ENCODE measurements at regions not wholly inside any gene's neighbourhood (a gene's known extent, or its start where the extent isn't known, plus 50 kb on each side); places are given as distances from the start of the nearest gene placed in this dataset.
"Not testable (repeated sequence)": the region's sequence is repeated elsewhere in the genome, so short reads cannot be mapped to it uniquely, and the experiment has no call there.

- no peak for DNase-seq (ENCODE audit: extremely low read depth in 1 of 2, low read depth in 1 of 2)
These were observed 57.0 kb downstream of the RASL11A start for GRCh38 chr13:27327633-27328032.

- DNase-seq (ENCODE audit: extremely low read depth in 1 of 2, low read depth in 1 of 2), result no peak
These were observed 58.6 kb downstream of the RASL11A start for GRCh38 chr13:27329210-27329609.

DNA sequence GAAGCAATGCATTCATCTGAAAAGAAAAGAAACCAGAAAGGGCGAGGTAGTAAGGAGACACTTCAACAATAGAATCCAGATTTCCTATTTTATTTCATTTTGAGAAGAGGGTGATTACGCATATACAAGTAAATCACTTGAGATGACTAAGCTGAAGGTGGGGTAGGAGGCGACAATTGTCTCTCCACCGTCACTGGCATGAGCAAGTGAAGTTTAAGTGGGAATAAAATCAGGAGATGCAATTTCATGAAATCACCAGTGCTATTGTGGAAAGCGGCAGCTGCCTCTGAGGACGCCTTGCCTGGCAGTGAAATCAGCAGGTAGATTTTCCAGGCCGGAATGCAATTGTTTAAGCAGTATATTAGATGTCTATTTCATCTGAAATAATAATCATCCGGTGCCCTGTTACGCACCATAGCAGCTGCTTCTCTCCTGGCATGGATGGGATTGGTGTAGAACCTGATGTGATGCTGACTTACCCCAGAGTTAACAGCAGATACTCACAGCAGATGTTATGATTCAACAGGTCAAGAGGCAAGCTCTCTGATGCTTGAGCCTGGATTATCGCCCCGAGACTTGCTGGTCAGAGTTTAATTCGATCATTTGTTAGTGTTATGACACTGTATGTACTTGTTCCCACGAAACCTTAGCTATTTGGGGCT lies 64.3 kb downstream of the RASL11A start:
- no peak for DNase-seq (ENCODE audit: extremely low read depth in 1 of 2, low read depth in 1 of 2)

DNA sequence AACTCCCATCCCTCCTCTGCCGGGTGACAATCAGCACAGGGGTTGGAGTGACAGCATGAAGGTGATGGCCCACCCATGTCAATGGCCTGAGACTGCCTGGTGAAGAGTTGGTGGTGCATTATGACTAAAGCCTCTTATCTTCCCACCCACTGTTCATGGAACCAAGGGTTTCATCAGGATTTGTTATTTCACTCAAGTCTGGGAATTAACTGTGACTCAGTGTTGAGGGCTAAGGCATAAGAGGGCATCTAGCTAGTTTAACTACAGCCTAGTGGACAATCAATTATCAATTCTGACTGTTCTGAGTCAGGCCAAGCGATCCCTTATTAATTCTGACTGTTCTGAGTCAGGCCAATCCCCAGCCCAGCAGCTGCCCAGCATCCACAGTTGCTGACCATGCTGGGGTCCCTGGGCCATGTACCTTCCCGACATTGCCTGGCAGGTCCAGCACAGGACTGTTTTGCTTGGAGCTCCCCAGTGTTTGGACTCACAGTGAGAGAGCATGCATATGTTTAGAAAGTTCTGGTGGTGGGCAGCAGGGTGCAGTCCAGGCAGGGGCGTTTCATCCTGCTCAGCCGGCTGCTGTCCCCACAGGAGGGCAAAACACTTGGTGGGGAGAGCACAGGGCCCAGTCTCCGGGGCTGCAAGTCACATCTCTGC lies 65.5 kb downstream of the RASL11A start:
- DNase-seq (ENCODE audit: extremely low read depth in 1 of 2, low read depth in 1 of 2), result no peak

GRCh38 chr13:27338207-27338606 lies 67.6 kb downstream of the RASL11A start:
- no peak for DNase-seq (ENCODE audit: extremely low read depth in 1 of 2, low read depth in 1 of 2)

GRCh38 chr13:27338816-27339215 lies 68.2 kb downstream of the RASL11A start:
- DNase-seq (ENCODE audit: extremely low read depth in 1 of 2, low read depth in 1 of 2), result no peak

- DNase-seq (ENCODE audit: extremely low read depth in 1 of 2, low read depth in 1 of 2), result peak in 1 of 2 donors; percentile 23
These were observed 68.7 kb downstream of the RASL11A start for GRCh38 chr13:27339299-27339698.

DNA sequence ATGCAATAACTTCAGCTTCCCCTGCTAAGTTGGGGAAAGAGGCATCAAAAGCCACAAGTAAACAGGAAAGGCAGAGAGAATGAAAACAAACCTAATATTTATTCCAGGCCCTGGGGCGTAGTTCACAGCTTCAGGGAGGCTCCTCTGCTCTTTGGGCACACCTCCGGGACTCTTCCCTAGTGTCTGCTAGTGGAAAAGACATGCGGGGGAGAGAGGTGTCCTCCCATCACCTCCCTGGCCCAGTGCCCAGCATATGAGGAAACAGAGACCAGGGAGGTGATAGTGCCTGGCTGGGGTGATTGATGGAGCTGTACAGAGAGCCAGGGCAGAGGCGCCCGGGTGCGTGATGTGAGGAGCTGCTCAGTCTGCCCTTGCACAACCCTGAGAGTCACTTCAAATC lies 71.0 kb downstream of the RASL11A start:
- no peak for DNase-seq (ENCODE audit: extremely low read depth in 1 of 2, low read depth in 1 of 2)

- DNase-seq (ENCODE audit: extremely low read depth in 1 of 2, low read depth in 1 of 2), result no peak
These were observed 76.7 kb downstream of the RASL11A start for GRCh38 chr13:27347211-27347772.

DNA sequence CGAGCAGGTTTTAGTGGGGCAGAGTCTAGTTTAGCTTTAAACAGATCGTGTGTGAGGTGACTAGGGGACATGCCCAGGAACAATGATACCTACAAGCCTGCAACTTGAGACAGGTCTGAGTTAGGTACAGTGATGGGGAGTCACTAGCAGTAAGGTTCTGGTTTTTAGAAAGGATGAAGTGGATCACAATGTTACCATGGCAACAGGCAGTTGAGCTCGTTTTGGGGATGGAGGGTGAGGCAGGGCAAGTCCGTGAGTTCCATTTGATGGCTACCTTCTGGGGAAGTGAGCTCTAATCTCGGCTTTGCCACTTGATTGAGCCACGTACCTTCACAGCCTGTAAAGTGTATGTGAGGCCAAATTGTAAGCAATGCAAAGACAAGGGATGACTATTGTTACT lies 76.0 kb upstream of the GTF3A start:
- DNase-seq (ENCODE audit: extremely low read depth in 1 of 2, low read depth in 1 of 2), result no peak

DNA sequence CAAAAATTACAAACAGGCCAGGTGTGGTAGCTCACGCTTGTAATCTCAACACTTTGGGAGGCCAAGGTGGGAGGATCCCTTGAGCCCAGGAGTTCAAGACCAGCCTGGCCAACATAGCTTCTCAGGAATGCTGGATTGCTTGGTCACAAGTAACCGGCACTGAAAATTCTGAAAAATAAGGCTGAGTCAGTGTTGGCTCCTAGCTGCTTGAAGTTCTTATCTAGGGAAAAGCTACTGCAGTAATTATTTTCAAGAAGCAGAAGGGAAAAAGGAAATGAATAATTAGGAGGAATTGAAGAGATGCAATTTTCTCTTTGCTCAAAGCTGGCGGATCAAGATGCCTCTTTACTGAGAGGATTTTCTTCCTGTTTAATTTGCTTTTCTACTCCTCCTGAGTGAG lies 75.0 kb upstream of the GTF3A start:
- DNase-seq (ENCODE audit: extremely low read depth in 1 of 2, low read depth in 1 of 2), result no peak

DNA sequence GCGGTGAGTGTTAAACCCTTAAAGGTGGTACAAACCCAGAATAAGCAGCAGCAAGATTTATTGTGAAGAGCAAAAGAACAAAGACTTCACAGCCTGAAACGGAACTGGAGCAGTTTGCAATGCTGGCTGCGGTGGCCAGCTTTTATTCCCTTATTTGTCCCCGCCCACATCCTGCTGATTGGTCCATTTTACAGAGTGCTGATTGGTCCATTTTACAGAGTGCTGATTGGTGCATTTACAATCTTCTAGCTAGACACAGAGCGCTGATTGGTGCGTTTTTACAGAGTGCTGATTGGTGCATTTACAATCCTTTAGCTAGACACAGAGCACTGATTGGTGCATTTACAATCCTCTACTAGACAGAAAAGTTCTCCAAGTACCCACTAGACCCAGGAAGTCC lies 73.6 kb upstream of the GTF3A start:
- not testable (repeated sequence) for DNase-seq (ENCODE audit: extremely low read depth in 1 of 2, low read depth in 1 of 2)

DNA sequence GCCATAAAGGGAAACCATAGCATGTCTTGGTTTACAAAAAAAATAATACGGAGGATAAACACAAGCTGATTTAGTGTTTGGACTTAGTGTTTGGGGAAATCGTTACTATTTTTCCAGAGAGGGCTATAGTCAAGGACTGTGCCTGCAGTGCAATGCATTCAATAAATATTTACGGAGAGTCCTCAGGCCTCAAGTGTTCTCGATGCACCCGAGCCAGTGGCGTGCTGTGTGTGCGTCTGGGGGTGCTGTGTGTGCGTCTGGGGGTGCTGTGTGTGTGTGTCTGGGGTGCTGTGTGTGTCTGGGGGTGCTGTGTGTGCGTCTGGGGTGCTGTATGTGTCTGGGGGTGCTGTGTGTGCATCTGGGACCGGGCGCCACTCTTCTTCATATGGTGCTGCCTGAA lies 71.7 kb upstream of the GTF3A start:
- no peak for DNase-seq (ENCODE audit: extremely low read depth in 1 of 2, low read depth in 1 of 2)

DNA sequence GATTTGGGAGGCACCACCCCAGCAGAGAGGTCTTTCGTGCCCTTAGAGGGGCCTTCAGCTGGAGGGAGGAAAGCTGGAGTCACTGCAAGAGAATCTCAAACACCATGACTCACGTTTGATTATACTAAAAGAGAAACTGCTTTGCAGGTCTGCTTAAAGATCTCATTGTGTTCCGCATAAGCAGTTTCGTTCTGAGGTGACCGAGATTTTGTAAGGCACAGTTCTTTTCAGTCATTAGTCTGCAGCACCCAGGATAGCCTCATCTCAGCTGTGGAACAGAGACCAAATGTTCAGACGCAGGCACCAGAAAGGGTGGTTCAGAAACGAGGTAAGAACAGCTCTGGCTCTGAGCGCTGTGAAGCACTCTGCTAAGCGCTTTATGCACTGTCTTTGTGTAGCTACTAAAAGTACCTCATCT lies 71.2 kb upstream of the GTF3A start:
- DNase-seq (ENCODE audit: extremely low read depth in 1 of 2, low read depth in 1 of 2), result peak in 1 of 2 donors; percentile 49

DNA sequence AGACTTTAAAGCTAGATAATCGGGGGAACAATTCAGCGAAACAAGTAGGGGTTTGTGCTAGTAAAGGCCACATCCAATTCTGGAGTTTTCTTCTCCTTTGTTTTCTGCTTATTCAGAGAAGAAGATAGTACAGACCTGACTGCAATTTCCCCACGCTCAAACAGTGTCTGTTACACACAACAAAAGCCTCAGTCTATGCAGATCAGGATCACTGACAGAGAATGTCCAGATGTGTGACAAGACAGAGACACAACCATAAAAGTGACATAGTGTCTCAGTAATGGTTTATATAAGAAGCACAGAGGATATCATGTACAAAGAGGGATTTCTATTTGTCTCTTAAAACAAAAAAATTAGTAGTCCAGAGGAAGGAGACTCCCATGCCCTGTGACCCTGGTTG lies 70.7 kb upstream of the GTF3A start:
- DNase-seq (ENCODE audit: extremely low read depth in 1 of 2, low read depth in 1 of 2), result no peak

GRCh38 chr13:27354379-27354778 lies 70.0 kb upstream of the GTF3A start:
- DNase-seq (ENCODE audit: extremely low read depth in 1 of 2, low read depth in 1 of 2), result no peak

GRCh38 chr13:27355894-27356293 lies 68.5 kb upstream of the GTF3A start:
- no peak for DNase-seq (ENCODE audit: extremely low read depth in 1 of 2, low read depth in 1 of 2)

DNA sequence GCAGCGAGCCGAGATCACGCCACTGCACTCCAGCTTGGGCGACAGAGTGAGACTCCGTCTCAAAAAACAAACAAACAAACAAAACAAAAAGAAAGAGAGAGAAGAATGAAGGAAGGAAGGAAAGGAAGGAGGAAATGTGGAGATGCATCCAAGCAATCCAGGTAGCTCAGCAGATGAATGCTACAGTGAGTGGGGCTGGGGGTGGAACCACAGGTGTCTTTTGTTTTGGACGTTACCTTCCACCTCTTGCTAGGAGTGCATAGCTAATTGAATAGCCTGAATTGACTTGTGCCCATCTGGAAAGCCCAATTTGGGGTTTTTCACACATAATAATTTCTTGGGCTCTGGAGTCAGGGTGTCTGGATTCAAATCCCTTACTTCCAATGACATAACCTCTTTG lies 66.0 kb upstream of the GTF3A start:
- DNase-seq (ENCODE audit: extremely low read depth in 1 of 2, low read depth in 1 of 2), result no peak

DNA sequence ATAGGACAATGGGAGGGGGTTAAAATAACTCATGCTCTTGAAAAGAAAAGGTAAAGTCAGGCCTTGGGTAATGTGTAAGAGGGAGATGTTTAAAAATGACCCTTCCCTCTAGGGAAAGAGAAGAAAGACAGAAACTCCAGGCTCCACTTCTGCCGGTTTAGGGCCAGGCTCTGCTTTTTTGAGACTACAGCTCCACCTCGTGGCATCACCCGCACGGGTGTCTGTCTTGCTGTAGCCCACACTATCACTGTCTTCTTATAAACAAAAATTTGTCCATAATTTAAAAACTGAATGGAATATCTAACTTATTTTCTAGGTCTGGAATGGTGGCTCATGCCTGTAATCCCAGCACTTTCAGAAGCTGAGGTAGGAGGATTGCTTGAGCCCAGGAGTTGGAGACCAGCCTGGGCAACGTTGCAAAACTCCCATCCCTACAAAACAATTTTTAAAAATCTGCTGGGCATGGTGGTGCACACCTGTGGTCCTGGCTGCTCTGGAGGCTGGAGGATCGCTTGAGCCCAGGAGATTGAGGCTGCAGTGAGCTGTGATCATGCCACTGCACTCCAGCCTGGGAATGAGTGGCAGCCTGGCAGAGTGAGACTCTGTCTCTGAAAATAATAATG lies 65.1 kb upstream of the GTF3A start:
- peak in 1 of 2 donors; percentile 21 for DNase-seq (ENCODE audit: extremely low read depth in 1 of 2, low read depth in 1 of 2)

- DNase-seq (ENCODE audit: extremely low read depth in 1 of 2, low read depth in 1 of 2), result no peak
These were observed 63.9 kb upstream of the GTF3A start for GRCh38 chr13:27360562-27360961.

DNA sequence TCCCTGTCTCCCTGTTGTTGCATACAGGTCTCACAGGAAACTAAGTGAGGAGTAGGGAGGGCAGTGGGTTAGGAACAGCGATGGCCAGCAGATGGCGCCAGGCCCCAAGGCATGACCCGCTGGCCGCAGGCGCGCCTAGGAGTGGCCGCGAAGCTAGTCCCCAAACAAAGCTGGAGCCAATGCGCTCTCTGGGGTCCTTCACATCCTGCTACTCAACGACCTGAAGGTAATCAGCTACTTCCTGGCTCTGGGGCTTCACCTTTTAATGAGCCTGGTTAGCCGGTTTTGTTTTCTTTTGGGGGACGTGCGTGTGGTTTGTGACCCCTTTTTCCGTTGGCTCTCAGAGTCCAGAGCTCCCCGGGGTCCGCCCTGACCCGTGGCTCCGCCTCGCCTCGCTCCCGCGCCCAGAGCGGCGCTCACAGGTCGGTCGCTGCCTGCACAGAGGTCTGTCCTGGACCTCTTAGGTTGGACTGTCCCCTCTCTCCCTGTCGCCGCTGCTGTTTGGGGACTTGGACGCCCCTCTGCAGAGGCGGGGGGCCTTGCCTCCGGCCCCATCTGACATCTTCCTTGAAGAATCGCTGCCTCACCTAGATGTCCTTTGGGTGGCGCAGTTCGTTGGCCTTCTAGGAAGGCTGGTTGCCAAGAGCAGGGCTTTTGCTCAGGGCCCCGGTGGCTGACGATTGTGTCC lies 62.2 kb upstream of the GTF3A start:
- DNase-seq (ENCODE audit: extremely low read depth in 1 of 2, low read depth in 1 of 2), result peak; percentile 54 to 65

All from stimulated activated CD8-positive, alpha-beta memory T cell treated with anti-CD3 and anti-CD28 coated beads, Interleukin-7, amount 100 ng/mL, for 48 hours (primary cell).